CD14-positive monocyte (primary cell): ENCODE measurements at regions not wholly inside any gene's neighbourhood (a gene's known extent, or its start where the extent isn't known, plus 50 kb on each side); places are given as distances from the start of the nearest gene placed in this dataset.

Experiments used
- DNase-seq, 3 donors: peaks; one replicate each; pipeline ENCODE4 v3.0.0-alpha.2; 2011 to 2022
- H2AFZ ChIP-seq: 2 replicates; pipeline ENCODE4 v1.6.0; 2012; ENCODE audit warnings: mild to moderate bottlenecking, low read depth, low read length, inconsistent platforms; ENCODE audit not compliant: insufficient read depth, poor library complexity, severe bottlenecking
- H3K27ac ChIP-seq, 2 donors: 1 replicate in 1 of 2; 2 replicates in 1 of 2; pipeline ENCODE4 v1.5.1; 2012 to 2013; ENCODE audit warnings: low read length in 2 of 2, control low read depth in 1 of 2, inconsistent platforms in 1 of 2, low read depth in 1 of 2, mild to moderate bottlenecking in 1 of 2
- H3K27me3 ChIP-seq, 2 donors: one replicate each; pipeline versions ENCODE4 v1.6.0 to v1.6.1; 2011 to 2013; ENCODE audit warnings: low read length in 2 of 2; ENCODE audit not compliant: control insufficient read depth in 2 of 2, insufficient read depth in 2 of 2
- H3K36me3 ChIP-seq, 2 donors: replicated peaks in 1 of 2; 1 replicate in 1 of 2; 2 replicates in 1 of 2; pipeline versions ENCODE4 v1.5.1 to v1.6.1; 2012 to 2013; ENCODE audit warnings: low read length in 2 of 2, control low read depth in 1 of 2, inconsistent platforms in 1 of 2, mild to moderate bottlenecking in 1 of 2; ENCODE audit not compliant: insufficient read depth in 2 of 2, control insufficient read depth in 1 of 2
- H3K4me1 ChIP-seq, 2 donors: 1 replicate in 1 of 2; 2 replicates in 1 of 2; pipeline versions ENCODE4 v1.5.1 to v1.6.1; 2012 to 2013; ENCODE audit warnings: low read length in 2 of 2, control low read depth in 1 of 2, inconsistent platforms in 1 of 2, mild to moderate bottlenecking in 1 of 2, moderate library complexity in 1 of 2; ENCODE audit not compliant: insufficient read depth in 2 of 2, control insufficient read depth in 1 of 2
- H3K4me2 ChIP-seq: replicated peaks from 2 replicates; pipeline ENCODE3; 2012; ENCODE audit warnings: low read length, moderate library complexity, mild to moderate bottlenecking; ENCODE audit not compliant: poor library complexity, severe bottlenecking; ENCODE audit errors: extremely low read depth
- H3K4me3 ChIP-seq, 3 experiments: fragments of 200-600 bp in 1 of 3; sonication (generic) in 1 of 3; replicated peaks in 1 of 3; 1 replicate in 2 of 3; 2 replicates in 1 of 3; pipeline ENCODE4 v1.5.1; 2011 to 2013; ENCODE audit warnings: low read length in 3 of 3, mild to moderate bottlenecking in 3 of 3, control low read depth in 2 of 3, low read depth in 2 of 3, inconsistent platforms in 1 of 3, moderate library complexity in 1 of 3
- H3K79me2 ChIP-seq: 2 replicates; pipeline ENCODE4 v1.6.0; 2012; ENCODE audit warnings: mild to moderate bottlenecking, control low read depth, inconsistent platforms, low read length, moderate library complexity; ENCODE audit not compliant: insufficient read depth
- H3K9ac ChIP-seq: 2 replicates; pipeline ENCODE4 v1.6.0; 2017; ENCODE audit warnings: low read length, mild to moderate bottlenecking; ENCODE audit not compliant: insufficient read depth, poor library complexity, severe bottlenecking
- H3K9me3 ChIP-seq, 2 donors: replicated peaks in 1 of 2; 1 replicate in 1 of 2; 2 replicates in 1 of 2; pipeline versions ENCODE4 v1.5.1 to v1.6.1; 2012 to 2013; ENCODE audit warnings: low read length in 2 of 2, control low read depth in 1 of 2; ENCODE audit not compliant: control insufficient read depth in 1 of 2, insufficient read depth in 1 of 2
- H4K20me1 ChIP-seq: 2 replicates; pipeline ENCODE4 v1.6.0; 2012; ENCODE audit warnings: mild to moderate bottlenecking, low read length, control low read depth, moderate library complexity; ENCODE audit not compliant: insufficient read depth
- H3K27ac Mint-ChIP-seq, 7 donors: one replicate each; pipeline ENCODE4 v1.8.0; 2020; ENCODE audit warnings: mild to moderate bottlenecking in 7 of 7, mixed read lengths in 7 of 7, moderate library complexity in 6 of 7, inconsistent platforms in 2 of 7
- H3K27me3 Mint-ChIP-seq, 3 donors: one replicate each; pipeline ENCODE4 v1.8.0; 2021 to 2022; ENCODE audit warnings: low read depth in 3 of 3, mild to moderate bottlenecking in 3 of 3, mixed read lengths in 3 of 3, moderate library complexity in 3 of 3, inconsistent platforms in 1 of 3
- H3K36me3 Mint-ChIP-seq, 2 donors: one replicate each; pipeline ENCODE4 v1.8.0; 2020; ENCODE audit warnings: mixed read lengths in 2 of 2, inconsistent platforms in 1 of 2, mild to moderate bottlenecking in 1 of 2
- H3K4me1 Mint-ChIP-seq: one replicate; pipeline ENCODE4 v1.8.0; 2020; ENCODE audit warnings: mild to moderate bottlenecking, mixed read lengths
- H3K4me3 Mint-ChIP-seq, 2 donors: one replicate each; pipeline ENCODE4 v1.8.0; 2020; ENCODE audit warnings: mild to moderate bottlenecking in 2 of 2, mixed read lengths in 2 of 2, moderate library complexity in 1 of 2
- H3K9me3 Mint-ChIP-seq, 7 donors: one replicate each; pipeline ENCODE4 v1.8.0; 2020 to 2022; ENCODE audit warnings: mixed read lengths in 7 of 7, mild to moderate bottlenecking in 6 of 7, moderate library complexity in 6 of 7, inconsistent platforms in 2 of 7
- CTCF ChIP-seq: fragments of 200-600 bp; IDR thresholded peaks from one replicate; pipeline ENCODE4 v1.8.0; 2022; ENCODE audit warnings: antibody characterized with exemption, mild to moderate bottlenecking
- WGBS: methylation state at CpG from one replicate; pipeline ENCODE4 v1.1.5; 2013; ENCODE audit warnings: missing lambda C conversion rate; ENCODE audit not compliant: insufficient coverage; 5-methylcytosine and 5-hydroxymethylcytosine counted together
- intact Hi-C, 2 donors: fragments of 100-400 bp; cut with micrococcal nuclease; formaldehyde crosslinking; loops; one replicate each; pipeline versions ENCODE4 v1.15.0 to v1.15.1; 2023

- WGBS: 100% methylated on average over 1 of the region's 4 CpGs
- peaks cover 21% of the 10 kb centered on the region for H3K4me1 Mint-ChIP-seq
Measured at GRCh38 chr18:8998481-8999217, 103.8 kb upstream of the NDUFV2 start.

GRCh38 chr18:8999872-9000271 is 102.6 kb upstream of the NDUFV2 start:
- H3K27me3 Mint-ChIP-seq: peaks cover 1 to 10% (median 4%) of the 10 kb centered on the region in 3 donors
- intact Hi-C loops: no loop called here
- H3K4me3 Mint-ChIP-seq: no peak overlapping the region
- 82% methylated on average over 2 of the region's 9 CpGs for WGBS
- H3K9ac ChIP-seq: no peak overlapping the region
- peaks cover 6 to 21% (median 8%) of the 10 kb centered on the region in 7 donors for H3K9me3 Mint-ChIP-seq
- H3K79me2 ChIP-seq: no peaks in the 10 kb centered on the region
- H3K27ac Mint-ChIP-seq: no peak overlapping the region
- no peaks in the 10 kb centered on the region for H3K36me3 ChIP-seq
- no peak overlapping the region for H2AFZ ChIP-seq
- H4K20me1 ChIP-seq: no peaks in the 10 kb centered on the region
- peaks cover 0 to 5% of the 10 kb centered on the region in 2 donors for H3K9me3 ChIP-seq
- no peak for TF ChIP-seq CTCF
- peaks cover 0 to 2% of the 10 kb centered on the region in 2 donors for H3K27me3 ChIP-seq
- H3K4me1 Mint-ChIP-seq: peaks cover 21% of the 10 kb centered on the region
- H3K4me2 ChIP-seq: no peak overlapping the region
- no peak overlapping the region for H3K4me3 ChIP-seq
- DNase-seq: no peak
- no peak overlapping the region for H3K27ac ChIP-seq
- H3K36me3 Mint-ChIP-seq: peaks cover 0 to 6% of the 10 kb centered on the region in 2 donors
- H3K4me1 ChIP-seq: peaks cover 13 to 20% of the 10 kb centered on the region in 2 donors

More at GRCh38 chr18:8998481-8999217, 103.8 kb upstream of the NDUFV2 start:
- Histone ChIP-seq H3K79me2 (no peaks in the 10 kb centered on the region), H3K27me3 (peaks cover 0 to 2% of the 10 kb centered on the region in 2 donors), H3K4me3 (no peak overlapping the region), H3K36me3 (no peaks in the 10 kb centered on the region), H3K9me3 (peaks cover 0 to 5% of the 10 kb centered on the region in 2 donors), H3K4me1 (peaks cover 13 to 20% of the 10 kb centered on the region in 2 donors), H2AFZ (peak overlapping the region; percentile 27), H3K27ac (no peak overlapping the region), H3K9ac (no peak overlapping the region), H4K20me1 (no peaks in the 10 kb centered on the region), H3K4me2 (no peak overlapping the region)
- no peak for TF ChIP-seq CTCF
- H3K36me3 Mint-ChIP-seq: peaks cover 0 to 6% of the 10 kb centered on the region in 2 donors
- peaks cover 6 to 16% (median 7%) of the 10 kb centered on the region in 7 donors for H3K9me3 Mint-ChIP-seq
- H3K4me3 Mint-ChIP-seq: peak overlapping the region in 1 of 2 donors; percentile 11
- DNase-seq: no peak
- intact Hi-C loops: no loop called here
- H3K27me3 Mint-ChIP-seq: peaks cover 1 to 10% (median 4%) of the 10 kb centered on the region in 3 donors
- no peak overlapping the region for H3K27ac Mint-ChIP-seq
